ENCODE measurements at regions not wholly inside any gene's neighbourhood (a gene's known extent, or its start where the extent isn't known, plus 50 kb on each side); places are given as distances from the start of the nearest gene placed in this dataset.

DNA sequence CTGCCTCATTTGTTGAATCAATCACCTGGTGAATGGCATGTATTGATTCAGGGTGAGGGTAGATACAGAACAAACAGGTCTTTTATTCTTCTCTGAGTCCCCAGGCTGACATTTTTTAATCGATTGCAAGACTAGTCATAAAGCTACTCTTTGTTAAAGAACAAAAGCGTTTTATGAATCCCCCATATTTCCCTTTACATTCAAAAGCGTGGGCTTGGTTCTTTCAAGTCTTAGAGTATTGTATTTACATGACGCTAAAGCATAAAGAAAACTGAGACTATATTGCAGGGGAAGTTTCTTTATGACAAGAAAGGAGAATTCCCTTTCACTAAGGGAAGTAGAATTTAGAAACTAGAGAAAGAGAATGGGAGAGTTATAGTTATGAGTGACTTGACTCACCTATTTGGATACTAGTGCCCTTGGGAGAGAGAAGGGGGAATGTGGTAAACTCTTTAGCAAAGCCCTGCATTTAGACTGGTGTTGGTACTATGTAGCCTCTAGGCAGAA, 69.3 kb upstream of the PDE5A start:
- no peak for FAIRE-seq

DNA sequence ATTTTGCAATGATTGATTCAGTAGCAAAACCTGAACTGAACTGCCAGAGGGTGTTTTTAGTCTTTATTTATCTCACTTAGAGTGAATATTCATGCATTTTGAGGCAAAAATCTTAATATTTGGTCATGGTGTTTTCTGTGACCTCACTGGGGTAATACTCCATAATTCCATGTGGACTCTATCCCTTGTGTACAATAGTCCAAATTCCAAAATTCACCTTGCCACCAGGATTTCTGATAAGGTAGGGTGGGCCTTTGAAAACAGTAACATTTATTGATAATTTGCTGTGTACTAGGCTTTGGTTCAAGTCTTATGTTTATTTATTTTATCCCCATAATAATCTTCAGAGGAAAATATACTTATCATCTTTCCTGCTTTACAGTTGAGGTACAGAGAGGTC, 68.4 kb upstream of the PDE5A start:
- FAIRE-seq = no peak

DNA sequence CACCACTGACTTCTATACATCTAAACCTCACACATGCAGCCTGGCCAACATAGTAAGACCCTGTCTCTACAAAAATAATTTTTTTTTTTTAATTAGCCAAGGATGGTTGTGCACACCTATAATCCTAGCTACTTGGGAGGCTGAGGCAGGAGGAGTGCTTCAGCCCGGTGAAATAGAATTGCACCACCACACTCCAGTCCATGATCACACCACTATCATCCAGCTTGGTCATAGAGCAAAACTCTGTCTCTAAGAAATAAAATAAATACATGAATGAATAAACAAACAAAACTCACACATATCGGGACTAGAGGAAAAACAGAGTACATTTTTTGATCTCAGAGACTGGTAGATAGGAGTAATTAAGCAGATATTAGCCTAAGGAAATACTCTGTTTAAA, 66.6 kb upstream of the PDE5A start:
- FAIRE-seq = no peak

DNA sequence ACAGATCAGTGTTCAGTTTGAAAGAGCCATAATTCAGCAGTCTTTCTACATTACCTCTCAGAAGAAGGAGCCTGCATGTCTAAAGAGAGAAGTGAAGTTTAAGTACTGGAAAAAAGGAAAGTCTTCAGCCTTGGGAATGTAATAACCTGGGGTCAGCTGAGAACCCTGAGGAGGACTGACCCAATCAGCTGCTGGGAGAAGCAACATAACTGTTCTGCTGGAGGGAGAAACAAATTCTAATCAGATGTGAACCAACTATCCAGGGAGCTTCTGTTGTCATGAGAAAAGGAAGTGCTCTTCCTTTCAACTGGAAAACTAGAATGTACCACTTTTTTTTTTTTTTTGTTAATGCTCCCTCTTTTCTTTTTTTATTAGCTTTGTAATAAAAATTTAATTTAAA, 64.5 kb upstream of the PDE5A start:
- FAIRE-seq = no peak

DNA sequence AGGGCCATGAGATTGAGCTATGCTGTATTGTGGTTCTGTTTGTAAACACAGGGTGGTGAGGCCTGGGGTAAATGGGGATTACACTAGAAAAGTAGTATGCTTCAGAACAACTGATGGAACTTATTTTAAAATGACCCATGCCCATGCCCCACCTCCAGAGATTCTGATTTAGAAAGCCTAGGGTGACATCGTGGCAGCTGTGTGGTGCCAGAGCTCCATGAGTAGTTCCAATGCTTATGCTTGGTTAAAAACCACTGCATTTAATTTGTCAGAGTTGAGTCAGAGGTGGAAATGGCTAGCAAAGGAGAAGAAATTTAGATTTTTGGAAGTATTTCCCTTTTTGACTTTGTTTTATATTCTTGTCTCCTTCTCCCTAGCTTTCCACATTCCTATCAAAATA, 63.4 kb upstream of the PDE5A start:
- peak; percentile 33 for FAIRE-seq

DNA sequence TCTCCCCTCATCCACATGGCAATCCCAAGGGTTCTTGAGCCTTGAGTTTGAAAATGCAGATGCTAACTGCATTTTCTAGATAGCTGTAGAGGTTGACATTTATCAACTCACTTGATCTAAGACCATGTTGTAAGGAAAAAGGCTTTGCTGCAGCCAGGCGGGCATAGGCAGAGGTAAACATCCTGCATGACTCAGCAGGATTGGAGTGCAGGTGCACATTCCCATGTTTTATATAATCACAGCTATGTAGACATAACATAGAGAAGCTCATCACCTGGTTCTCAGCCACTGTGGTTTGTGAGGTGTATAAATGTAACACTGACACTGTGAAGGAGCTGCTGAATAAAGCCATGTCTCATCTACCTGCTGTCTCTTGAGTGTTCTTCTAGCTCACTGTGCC, 62.3 kb upstream of the PDE5A start:
- no peak for FAIRE-seq

DNA sequence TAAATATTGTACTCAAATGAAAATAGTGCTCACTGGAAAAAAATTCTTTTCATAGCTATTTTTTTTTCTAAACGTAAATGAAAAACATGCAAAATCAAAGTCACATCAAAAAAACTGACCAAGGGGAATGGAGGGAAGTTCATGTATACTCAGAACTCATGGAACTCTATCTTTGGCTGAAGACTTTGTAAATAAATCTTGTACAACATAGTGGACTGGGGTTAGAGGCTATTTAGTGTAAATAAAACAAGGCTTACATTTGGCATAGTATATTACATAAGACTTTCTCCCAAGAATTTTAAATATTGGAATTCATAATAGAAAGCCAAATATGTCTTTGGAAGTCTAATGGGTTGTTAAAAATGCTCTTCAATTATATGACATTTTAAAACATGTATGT, 59.8 kb upstream of the PDE5A start:
- no peak for FAIRE-seq

DNA sequence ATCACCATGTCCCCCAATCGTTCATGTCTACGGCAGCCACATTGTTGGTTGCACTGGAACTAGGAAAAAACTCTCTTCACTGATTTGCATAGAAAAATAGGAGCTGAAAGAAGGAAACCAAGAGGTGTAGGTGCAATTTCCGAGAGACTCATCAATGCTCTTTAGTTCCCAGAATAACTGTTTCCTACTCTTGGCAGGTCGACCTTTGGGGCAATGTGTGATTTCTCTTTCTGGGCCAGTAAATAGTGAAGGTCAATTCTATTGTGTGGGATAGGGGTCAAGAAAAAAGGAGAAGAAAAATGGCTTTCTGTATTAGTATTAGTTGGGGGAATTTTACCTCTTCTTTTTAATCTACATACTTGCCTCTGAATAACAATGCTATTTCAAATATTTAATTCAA, 55.9 kb upstream of the PDE5A start:
- FAIRE-seq = no peak

DNA sequence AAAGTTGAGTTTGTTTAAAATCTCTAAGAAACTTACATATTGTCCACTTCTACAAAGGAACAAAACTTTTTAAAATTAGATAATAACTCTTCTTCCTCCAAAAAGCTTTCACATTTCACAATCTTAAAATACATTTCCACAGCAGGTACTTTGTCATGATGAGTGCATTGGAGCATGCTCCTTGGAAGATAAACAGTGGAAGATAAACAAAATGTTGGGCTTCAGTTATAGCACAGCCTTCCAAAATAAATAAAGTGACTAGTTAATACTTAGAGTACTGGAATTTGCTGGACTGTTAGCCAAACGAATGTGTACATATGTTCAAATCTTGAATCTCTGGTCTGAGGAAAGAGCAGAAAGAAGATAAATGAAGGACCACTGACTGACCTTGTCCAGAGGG, 54.9 kb upstream of the PDE5A start:
- FAIRE-seq = no peak

DNA sequence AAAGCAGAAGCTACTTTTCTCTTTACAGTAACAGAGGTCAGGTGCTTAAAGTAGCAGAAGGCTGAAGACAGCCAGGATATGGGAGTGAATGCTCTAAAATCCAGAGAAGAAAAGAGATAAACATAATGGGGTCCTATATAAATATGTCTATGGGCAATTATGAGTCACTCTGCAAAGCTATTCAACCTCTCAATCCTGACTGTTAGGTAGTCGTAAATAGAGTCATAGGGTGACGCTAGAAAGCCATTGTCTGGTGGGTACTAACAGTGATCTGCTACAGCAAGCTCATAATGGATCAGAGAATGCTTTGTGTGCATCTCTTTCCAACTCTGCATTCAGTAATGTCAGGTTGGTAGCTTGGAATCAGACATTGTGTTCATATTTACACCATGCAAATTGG, 53.5 kb upstream of the PDE5A start:
- FAIRE-seq = no peak

DNA sequence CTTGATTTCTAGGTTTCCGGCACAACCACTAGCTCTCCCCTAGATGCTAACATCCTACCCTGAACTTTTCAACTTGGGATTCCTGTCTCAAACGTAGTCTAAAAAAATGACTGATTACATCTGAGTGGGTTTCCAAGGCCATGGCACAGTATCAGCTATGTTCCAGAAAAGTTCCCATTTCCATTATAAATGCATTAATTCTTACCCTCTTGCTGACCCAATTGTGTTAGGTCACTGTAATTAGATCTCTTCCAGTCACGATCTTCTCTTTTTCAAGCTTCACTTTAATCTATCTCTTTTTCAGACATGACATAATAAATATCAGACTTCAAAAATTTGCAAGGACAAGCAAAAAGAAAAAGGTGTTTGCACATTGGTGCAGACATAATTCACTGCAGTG, 50.6 kb upstream of the PDE5A start:
- FAIRE-seq = peak; percentile 24

DNA sequence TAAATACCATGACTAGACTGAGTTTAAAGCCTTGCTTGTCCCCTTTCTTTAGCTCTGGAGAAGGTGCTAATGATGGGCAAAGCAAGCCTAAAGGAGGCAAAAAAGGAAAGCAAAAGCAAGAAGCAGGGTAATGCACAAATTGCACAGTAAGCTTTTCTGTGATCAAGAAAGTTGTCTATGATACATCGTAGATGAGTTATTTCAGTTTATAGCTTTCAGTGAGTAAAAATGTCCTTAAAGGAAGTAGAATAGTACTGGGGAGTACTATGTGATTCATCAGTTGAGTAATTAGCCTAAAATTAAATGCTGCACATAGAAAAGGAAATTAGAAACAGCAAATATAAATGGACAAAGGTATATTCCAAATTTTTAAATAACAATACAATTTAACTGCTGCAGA, 50.2 kb upstream of the PDE5A start:
- peak; percentile 27 for FAIRE-seq
